Fibroblast of skin of left quadriceps (primary cell): ENCODE measurements at regions not wholly inside any gene's neighbourhood (a gene's known extent, or its start where the extent isn't known, plus 50 kb on each side); places are given as distances from the start of the nearest gene placed in this dataset.

Source experiments
- DNase-seq, 2 experiments: peaks; one replicate each; pipeline ENCODE4 v3.0.0-alpha.2; 2013; ENCODE audit warnings: low read depth in 2 of 2

DNA sequence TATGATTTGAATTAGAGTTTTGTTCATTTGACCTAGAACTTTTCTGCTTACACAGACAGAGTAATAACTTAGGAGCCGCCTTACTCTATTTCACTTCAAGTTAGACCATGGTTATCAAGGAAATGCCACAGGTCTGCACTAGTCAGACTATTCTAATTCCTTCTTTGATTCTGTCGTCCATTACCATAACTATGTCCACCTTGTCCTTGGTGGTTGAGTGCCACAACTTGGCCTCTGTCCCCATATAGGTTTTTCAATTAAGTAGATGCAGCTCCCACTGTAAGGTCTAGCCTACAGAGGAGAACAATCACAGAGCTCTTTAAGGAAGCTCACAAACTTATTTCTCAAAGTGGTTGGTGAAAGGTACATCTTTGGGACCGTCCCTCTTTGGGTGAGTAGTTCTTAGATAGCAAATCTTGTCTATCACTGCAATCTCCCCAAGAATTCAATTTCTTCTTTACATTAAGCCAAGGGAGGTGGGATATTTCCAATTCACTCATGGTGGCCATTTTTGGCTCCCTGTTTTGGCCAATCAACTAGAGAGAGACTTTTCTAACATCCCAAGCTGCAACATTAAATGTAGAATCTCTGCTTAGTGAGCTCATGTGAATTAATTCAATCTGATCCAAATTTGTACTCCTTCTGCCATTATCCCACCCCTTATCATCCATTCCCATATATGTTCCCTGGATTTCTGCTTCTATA lies 434.6 kb downstream of the ADAMTS20 start:
- no peak for DNase-seq

GRCh38 chr12:43115441-43116160 lies 436.4 kb downstream of the ADAMTS20 start:
- DNase-seq: no peak

- DNase-seq: no peak
These were observed 437.7 kb downstream of the ADAMTS20 start for GRCh38 chr12:43114316-43114715.

GRCh38 chr12:43113616-43114015 lies 438.4 kb downstream of the ADAMTS20 start:
- no peak for DNase-seq

DNA sequence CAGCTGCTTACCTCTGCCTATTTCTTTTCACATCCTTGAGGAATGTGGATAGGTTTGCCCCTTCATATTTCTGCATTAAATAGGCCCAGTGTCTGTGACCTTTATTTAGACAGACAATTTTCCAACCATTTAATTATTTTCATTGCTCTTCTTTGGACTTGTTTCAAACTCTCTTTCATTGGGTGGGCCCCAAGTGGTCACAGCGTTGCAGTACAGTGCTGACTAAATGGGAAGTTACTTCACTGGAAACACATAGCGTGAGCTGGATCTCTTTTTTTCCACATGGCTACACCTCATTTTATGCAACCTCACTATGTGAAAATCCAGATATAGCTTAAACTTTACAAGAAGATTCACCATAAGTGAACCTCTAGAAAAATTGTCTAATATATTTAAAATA lies 438.9 kb downstream of the ADAMTS20 start:
- DNase-seq: peak; percentile 50 to 52

DNA sequence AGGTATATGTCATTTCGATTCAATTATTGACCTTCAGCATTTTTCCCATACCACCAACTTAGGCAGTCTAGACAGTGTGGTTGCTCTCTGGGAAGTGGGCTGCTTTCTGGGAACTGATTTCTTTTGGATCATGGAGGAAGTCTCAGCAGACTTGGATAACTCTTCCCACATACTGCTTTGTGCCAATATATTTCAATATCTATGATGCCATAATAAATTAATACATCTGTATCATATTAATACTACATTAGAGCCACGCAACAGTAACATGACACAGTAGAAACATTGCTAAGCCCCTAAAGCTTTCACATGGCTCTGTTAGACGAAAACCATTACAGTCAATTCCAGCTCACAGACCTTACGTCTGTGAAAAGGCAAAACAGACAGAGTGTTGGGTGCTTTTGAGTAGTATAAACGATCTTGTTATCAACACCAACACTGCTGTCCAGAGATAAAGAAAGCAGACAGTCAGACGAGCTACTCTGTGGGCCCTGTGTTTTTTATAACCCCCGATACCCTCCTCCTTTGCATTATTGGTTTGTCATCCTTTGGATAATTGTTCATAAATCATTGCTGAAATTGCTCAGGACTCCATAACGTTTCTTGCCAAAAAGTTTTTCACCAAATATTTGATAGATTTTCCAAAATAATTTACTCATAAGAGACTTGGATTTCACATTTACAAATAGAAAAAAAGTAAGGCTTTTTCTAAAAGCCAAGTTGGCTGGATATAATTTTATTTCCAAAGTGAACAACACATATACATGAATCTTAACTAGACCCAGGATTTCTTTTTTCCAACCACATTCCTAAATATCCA lies 439.7 kb downstream of the ADAMTS20 start:
- peak in 1 of 2 experiments; percentile 20 for DNase-seq

GRCh38 chr12:43111608-43112007 lies 440.4 kb downstream of the ADAMTS20 start:
- no peak for DNase-seq

DNA sequence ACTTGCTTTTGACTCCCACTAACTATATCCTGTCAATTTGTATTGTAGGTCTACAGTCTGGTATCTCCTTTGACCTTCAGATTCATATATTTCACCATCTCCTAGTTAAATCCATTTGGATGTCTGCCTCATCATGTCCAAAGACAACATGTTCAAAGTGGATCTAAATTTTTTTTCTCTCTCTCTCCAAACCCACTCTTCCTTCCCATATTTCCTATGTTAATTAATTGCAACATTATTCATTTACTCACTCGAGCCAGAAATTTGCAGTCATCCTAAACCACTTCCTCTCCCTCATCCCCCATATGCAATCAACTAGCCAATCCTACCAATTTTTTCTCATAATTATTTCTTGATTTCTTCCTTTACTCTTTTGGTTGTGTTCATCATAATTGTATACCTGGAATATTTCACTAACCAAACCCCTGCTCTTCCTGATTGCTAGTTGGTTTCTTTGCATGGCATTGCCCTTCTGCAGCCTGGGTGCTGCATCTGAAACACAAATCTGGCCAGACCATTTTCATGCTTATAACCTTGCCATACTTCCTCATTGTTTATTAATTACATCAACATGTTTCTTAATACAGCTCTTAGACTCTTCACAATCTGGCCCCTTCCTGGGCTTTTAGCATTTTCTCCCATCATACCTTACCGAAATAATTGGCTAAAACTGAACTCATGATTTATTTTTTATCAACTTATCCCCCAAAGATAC lies 442.2 kb downstream of the ADAMTS20 start:
- no peak for DNase-seq

DNA sequence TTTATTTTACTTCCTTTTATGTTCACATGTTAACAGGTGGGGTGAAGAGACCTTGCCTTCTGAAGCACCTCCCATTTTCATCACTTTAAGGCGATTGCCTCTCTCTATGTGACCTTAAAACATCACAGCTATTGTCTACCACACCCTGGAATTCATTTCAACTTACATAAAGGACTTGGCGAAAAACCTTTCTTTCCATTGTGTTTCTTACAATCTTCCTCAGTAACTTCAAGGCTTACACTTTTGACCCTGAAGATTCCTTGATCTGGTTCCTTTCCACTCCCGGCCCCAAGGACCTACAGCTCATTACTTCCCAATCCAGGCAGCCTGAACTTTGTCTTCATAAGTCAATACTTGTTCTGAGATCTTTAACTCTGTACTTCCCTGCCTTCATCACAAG lies 443.3 kb downstream of the ADAMTS20 start:
- DNase-seq: no peak

DNA sequence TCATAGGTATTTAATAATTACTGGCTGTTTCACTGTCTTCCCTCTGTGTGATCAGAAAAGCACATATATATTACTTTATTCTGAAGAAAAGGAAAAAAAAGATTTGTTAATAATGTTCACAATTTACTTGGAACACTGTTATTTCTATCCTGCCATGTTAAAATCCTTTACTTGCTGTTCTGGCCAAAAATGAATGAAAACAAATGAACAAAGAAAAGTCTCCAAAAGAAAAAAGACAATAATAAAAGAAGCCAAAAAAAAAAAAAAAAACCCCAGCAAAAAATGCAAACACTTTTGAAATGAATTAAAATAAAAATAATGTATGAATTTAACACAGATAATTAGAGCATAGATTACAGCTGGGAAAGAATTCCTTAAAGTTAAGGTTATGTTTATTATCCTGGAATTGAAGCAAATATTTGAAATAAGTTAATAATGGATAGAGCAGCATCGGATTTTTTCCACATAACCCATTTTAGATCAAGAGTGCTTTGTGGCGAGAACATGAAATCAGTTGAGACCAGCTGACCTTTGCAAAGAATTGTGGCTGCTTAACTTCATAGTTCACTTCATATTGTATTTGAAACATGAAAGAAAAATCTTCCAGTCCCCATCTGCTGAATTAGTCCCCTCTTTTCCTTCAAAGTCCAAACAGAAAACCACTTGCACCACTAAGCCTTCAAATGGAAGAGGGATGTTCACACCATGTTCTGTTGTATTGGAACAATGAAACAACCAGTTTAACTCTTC lies 444.8 kb downstream of the ADAMTS20 start:
- DNase-seq: no peak

DNA sequence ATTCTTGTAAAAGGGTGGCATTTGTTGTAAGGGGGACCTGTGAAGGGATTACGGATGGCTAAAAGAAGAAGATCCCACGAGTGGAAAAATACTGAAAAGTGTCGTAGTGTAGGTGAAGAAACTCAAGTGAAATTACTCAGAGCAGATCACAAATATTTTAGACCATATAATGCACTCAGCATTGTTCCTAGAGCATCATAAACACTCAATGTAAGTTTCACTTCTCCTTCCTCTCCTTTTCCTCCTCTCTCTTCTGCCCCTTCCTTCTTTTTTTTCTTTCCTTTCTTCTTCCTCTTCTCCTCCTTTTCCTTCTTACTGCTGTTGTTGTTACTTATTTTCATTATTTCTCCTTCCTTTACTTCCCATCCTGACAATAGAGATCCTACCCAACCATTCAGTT lies 445.6 kb downstream of the ADAMTS20 start:
- no peak for DNase-seq

DNA sequence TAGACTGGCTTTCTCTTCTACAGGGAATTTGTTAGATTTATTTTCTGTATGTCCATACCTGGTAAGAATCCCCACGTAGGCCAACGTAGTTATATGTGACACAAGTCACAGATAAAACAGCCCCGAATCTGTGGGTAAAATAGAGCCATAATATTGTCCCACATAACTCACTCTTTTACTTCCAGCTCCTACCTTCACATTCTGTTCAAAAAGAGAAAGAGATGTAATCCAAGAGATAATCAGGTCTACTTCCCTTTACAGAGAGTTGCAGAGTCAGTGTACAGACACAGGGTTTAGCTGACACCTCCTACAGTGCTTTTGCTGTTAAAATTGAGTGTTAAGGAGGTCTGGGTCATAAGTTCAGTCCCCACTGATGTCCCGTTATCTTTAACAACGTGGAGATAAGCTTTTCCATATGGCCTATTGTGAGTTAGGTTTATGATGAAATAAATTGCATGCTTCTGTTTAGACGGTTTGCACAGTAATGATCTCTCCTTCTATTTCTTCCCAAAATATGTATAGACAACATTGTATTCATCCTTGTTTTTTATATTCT lies 446.5 kb downstream of the ADAMTS20 start:
- DNase-seq: no peak

DNA sequence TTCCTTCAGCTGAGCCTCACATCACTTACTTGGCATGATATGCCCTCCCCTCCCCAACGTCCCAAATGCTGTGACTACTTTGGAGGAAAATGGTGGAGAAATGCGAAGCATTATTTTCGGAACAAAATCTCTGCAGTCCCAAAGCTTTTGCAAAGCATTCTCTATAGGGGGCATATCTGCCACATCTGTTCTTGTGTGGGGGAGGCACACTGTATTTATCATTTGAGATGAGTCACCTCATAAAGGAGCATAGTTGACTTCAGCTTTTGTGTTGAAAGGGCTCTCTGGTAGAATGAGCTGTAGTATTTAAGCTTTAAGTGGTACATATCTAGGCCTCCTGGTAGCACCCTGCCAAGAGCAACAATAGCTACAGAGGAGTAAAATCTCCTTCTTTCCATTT lies 447.5 kb downstream of the ADAMTS20 start:
- DNase-seq: peak in 1 of 2 experiments; percentile 32

DNA sequence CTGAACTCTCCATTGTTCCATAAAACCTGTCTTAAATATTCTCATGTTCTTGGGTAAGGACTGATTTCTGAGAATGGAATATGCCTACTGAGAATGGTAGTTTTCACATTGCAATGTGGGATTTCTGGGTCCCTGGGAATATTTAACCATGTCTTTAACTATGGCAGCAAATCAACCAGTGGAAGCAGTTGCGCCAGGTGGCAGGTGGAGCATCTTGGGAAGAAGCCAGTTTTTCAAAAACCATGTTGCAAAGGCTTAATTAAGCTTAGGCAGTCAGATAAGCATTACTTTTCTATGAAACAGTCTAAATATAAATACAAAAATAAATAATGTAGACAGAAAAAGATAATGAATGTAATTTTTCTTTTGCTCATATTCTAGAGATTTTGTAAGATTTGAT lies 448.1 kb downstream of the ADAMTS20 start:
- no peak for DNase-seq

DNA sequence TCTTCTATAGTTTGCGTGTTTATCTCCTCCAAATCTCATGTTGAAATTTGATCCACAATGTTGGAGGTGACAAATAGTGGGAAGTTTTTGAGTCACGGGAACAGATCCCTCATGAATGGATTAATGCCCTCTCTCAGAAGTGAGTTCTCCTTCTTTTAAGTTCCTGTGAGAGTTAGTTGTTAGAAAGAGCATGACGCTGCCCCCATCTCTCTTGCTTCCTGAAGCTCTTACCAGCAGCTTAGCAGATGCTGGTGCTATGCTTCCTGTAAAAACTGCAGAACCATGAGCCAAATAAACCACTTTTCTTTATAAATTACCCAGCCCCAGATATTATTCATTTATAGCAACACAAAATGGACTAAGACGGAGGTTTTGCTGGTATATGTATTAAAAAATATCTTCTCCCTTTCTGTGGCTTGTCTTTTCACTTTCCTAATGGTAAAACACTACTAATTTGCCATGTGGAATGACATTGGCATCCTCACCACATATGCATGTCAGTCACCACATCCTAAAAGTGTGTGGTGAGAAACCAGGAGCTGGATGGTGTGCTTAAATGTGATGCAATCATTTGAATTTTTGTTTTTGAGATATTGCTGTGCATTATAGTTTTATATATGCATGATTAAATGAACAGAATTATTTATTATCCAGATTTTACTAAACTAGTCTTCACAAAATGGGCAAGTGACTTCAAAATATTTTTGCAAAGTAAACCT lies 449.3 kb downstream of the ADAMTS20 start:
- no peak for DNase-seq

GRCh38 chr12:43100231-43100630 lies 451.8 kb downstream of the ADAMTS20 start:
- no peak for DNase-seq

DNA sequence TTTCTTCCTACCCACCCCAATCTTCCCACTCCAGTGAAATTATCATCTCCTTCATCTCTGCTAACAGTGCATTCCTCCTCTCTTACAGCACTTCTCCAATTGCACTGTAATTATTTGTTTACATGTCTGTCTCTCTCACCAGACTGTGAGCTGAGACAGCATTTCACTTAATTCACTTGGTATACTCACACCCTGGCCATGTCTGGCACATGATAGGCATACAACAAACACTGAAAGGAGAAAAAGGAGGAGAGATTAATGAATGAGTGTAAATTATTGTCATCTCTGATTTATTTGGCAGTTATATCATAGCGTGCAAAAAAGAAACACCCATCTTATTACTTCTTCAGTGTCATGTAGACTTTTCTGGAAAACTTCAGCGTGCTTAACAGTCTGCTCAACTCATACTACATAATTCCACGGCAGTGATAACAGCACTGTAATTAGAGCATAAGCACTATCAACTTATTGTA lies 452.3 kb downstream of the ADAMTS20 start:
- DNase-seq: no peak

DNA sequence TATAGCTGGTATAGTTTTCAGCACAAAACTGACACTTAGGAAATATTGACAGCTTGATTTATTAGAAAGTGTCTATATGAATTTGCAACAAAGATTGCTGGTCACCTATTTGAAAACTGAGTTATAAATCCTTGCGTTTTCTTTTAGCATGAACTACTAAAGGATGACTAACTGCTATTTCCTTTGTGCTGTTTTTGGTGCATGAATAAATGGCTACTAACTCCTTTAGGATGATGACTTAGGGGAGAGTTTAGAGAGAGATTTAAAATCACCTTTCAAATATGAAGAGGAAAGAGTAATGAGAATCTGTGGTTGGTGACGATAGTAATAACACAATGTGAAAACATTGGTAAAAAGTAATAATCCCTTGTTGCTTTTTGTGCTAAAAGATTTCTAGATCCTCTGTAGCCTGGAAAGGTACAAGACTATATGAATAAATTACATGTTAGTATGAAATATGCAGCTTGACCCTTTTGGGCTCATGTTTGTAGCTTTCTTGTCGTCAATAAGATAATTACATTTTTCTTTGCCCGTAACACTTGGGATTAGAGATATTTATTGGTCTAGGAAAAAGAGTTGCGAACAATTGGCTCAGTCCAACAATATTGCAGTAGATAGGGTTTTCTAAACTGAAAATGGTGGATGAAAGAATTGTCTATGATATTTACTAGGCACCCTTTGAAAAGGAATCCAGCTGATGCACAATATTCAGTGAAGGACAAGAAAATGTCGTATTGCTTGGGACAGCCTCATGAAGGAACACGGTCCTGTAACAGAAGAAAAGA lies 453.0 kb downstream of the ADAMTS20 start:
- DNase-seq: no peak

DNA sequence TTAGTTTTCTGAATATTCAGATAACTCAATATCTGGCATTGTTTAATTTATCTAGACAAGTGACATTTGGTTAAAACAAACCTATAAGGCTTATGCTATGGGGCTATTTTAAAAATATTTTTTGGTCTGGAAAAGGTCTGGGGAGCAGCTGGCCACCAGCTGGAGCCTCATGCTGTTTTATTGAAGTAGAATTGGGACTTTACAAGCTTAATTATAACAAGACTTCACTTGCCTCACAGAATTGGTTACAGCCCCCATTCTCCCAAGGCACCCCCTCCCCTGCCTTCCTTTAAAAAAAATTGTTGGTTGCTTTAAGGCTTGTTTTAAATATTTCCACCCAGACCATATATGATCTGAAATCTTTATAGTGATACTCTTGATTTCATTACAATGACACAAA lies 453.9 kb downstream of the ADAMTS20 start:
- no peak for DNase-seq
